ENCODE measurements at regions not wholly inside any gene's neighbourhood (a gene's known extent, or its start where the extent isn't known, plus 50 kb on each side); places are given as distances from the start of the nearest gene placed in this dataset.

DNA sequence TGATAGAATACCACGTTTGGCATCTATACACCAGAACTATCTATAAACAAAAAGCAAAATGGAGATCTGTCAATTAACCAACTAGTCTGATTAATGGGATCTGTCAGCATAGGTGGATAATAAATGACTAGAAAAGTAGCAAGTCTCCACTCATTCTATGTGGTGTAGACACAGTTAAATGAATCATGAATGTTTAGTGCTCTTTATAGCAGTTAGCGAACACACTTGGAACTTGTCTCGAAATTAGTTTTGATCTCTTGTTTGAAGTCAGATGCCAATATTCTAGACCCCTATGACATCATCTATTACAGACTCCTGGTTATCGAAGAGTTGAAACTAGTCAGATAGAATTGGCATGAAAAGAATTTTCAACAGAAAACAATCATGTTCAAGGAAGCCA, 259.7 kb downstream of the AHR start:
- no peak overlapping the region for H3K27ac ChIP-seq (ENCODE audit: low read length)

GRCh38 chr7:17558558-17559332, 260.3 kb downstream of the AHR start:
- H2AFZ ChIP-seq (ENCODE audit: low read depth, low read length), result no peak overlapping the region
- no peaks in the 10 kb centered on the region for H3K79me2 ChIP-seq (ENCODE audit: low read length)
- H3K36me3 ChIP-seq (replicated peaks; ENCODE audit: low read depth, low read length), result no peaks in the 10 kb centered on the region
- H3K9ac ChIP-seq (ENCODE audit: low read length), result no peak overlapping the region
- H4K20me1 ChIP-seq (ENCODE audit: insufficient read depth, low read length), result no peaks in the 10 kb centered on the region
- H3K4me1 ChIP-seq (ENCODE audit: low read length), result no peaks in the 10 kb centered on the region
- no peaks in the 10 kb centered on the region for H3K9me3 ChIP-seq (ENCODE audit: insufficient read depth, low read length)
- no peak overlapping the region for H3K4me2 ChIP-seq (ENCODE audit: low read length)
- H3K27me3 ChIP-seq (ENCODE audit: low read depth, low read length), result no peaks in the 10 kb centered on the region
- H3K27ac ChIP-seq (ENCODE audit: low read length), result no peak overlapping the region
- TF ChIP-seq, protein P1, sequence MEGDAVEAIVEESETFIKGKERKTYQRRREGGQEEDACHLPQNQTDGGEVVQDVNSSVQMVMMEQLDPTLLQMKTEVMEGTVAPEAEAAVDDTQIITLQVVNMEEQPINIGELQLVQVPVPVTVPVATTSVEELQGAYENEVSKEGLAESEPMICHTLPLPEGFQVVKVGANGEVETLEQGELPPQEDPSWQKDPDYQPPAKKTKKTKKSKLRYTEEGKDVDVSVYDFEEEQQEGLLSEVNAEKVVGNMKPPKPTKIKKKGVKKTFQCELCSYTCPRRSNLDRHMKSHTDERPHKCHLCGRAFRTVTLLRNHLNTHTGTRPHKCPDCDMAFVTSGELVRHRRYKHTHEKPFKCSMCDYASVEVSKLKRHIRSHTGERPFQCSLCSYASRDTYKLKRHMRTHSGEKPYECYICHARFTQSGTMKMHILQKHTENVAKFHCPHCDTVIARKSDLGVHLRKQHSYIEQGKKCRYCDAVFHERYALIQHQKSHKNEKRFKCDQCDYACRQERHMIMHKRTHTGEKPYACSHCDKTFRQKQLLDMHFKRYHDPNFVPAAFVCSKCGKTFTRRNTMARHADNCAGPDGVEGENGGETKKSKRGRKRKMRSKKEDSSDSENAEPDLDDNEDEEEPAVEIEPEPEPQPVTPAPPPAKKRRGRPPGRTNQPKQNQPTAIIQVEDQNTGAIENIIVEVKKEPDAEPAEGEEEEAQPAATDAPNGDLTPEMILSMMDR (IDR thresholded peaks at IDR 0.05; ENCODE audit: low read depth, low read length), result no peak
- no peak for TF ChIP-seq EZH2phosphoT487 (IDR thresholded peaks at IDR 0.05; ENCODE audit: low read depth)
- H3K4me3 ChIP-seq (ENCODE audit: low read length), result no peak overlapping the region

More for the DNA sequence above, 259.7 kb downstream of the AHR start:
- Histone ChIP-seq H3K27me3 (ENCODE audit: low read depth, low read length) (no peaks in the 10 kb centered on the region), H3K9me3 (ENCODE audit: insufficient read depth, low read length) (no peaks in the 10 kb centered on the region), H3K4me1 (ENCODE audit: low read length) (no peaks in the 10 kb centered on the region), H3K36me3 (replicated peaks; ENCODE audit: low read depth, low read length) (no peaks in the 10 kb centered on the region), H3K4me2 (ENCODE audit: low read length) (no peak overlapping the region), H4K20me1 (ENCODE audit: insufficient read depth, low read length) (no peaks in the 10 kb centered on the region), H2AFZ (ENCODE audit: low read depth, low read length) (no peak overlapping the region), H3K79me2 (ENCODE audit: low read length) (no peaks in the 10 kb centered on the region), H3K4me3 (ENCODE audit: low read length) (no peak overlapping the region), H3K9ac (ENCODE audit: low read length) (no peak overlapping the region)
- TF ChIP-seq, protein P1 (IDR thresholded peaks at IDR 0.05; ENCODE audit: low read depth, low read length), result no peak
- TF ChIP-seq EZH2phosphoT487 (IDR thresholded peaks at IDR 0.05; ENCODE audit: low read depth), result no peak

GRCh38 chr7:17559388-17559787, 260.9 kb downstream of the AHR start:
- Histone ChIP-seq H3K9ac (ENCODE audit: low read length) (no peak overlapping the region), H2AFZ (ENCODE audit: low read depth, low read length) (no peak overlapping the region), H4K20me1 (ENCODE audit: insufficient read depth, low read length) (no peaks in the 10 kb centered on the region), H3K4me3 (ENCODE audit: low read length) (no peak overlapping the region), H3K4me1 (ENCODE audit: low read length) (no peaks in the 10 kb centered on the region), H3K27me3 (ENCODE audit: low read depth, low read length) (no peaks in the 10 kb centered on the region), H3K36me3 (replicated peaks; ENCODE audit: low read depth, low read length) (no peaks in the 10 kb centered on the region), H3K79me2 (ENCODE audit: low read length) (no peaks in the 10 kb centered on the region), H3K27ac (ENCODE audit: low read length) (no peak overlapping the region), H3K9me3 (ENCODE audit: insufficient read depth, low read length) (no peaks in the 10 kb centered on the region), H3K4me2 (ENCODE audit: low read length) (no peak overlapping the region)
- TF ChIP-seq, protein P1 (IDR thresholded peaks at IDR 0.05; ENCODE audit: low read depth, low read length), result no peak
- TF ChIP-seq EZH2phosphoT487 (IDR thresholded peaks at IDR 0.05; ENCODE audit: low read depth), result no peak

GRCh38 chr7:17560516-17560915, 262.1 kb downstream of the AHR start:
- Histone ChIP-seq H3K27me3 (ENCODE audit: low read depth, low read length) (no peaks in the 10 kb centered on the region), H3K9me3 (ENCODE audit: insufficient read depth, low read length) (no peaks in the 10 kb centered on the region), H3K27ac (ENCODE audit: low read length) (no peak overlapping the region), H3K9ac (ENCODE audit: low read length) (no peak overlapping the region), H3K4me2 (ENCODE audit: low read length) (no peak overlapping the region), H2AFZ (ENCODE audit: low read depth, low read length) (no peak overlapping the region), H4K20me1 (ENCODE audit: insufficient read depth, low read length) (no peaks in the 10 kb centered on the region), H3K79me2 (ENCODE audit: low read length) (no peaks in the 10 kb centered on the region), H3K36me3 (replicated peaks; ENCODE audit: low read depth, low read length) (no peaks in the 10 kb centered on the region), H3K4me3 (ENCODE audit: low read length) (no peak overlapping the region), H3K4me1 (ENCODE audit: low read length) (no peaks in the 10 kb centered on the region)
- TF ChIP-seq, protein P1 (IDR thresholded peaks at IDR 0.05; ENCODE audit: low read depth, low read length), result no peak
- TF ChIP-seq EZH2phosphoT487 (IDR thresholded peaks at IDR 0.05; ENCODE audit: low read depth), result no peak
